Adrenal gland (tissue), 9 donors: ENCODE measurements at regions not wholly inside any gene's neighbourhood (a gene's known extent, or its start where the extent isn't known, plus 50 kb on each side); places are given as distances from the start of the nearest gene placed in this dataset.

Experiments used
- DNase-seq, 7 donors: peaks; one replicate each; pipeline ENCODE4 v3.0.0-alpha.2; 2019 to 2020
- H3K27ac ChIP-seq, 5 donors: fragments of 200-600 bp; sonication (generic) in 4 of 5; 1 replicate in 3 of 5; 2 replicates in 2 of 5; pipeline versions ENCODE4 v1.5.1 to v1.8.0; 2016 to 2020; ENCODE audit warnings: mild to moderate bottlenecking in 1 of 5
- H3K27me3 ChIP-seq: fragments of 200-600 bp; 2 replicates; pipeline ENCODE4 v1.8.0; 2021
- H3K36me3 ChIP-seq, 2 donors: fragments of 200-600 bp; replicated peaks in 1 of 2; 1 replicate in 1 of 2; 2 replicates in 1 of 2; pipeline versions ENCODE4 v1.5.1 to v1.8.0; 2018 to 2022
- H3K4me1 ChIP-seq, 2 donors: fragments of 200-600 bp; replicated peaks in 1 of 2; 1 replicate in 1 of 2; 2 replicates in 1 of 2; pipeline versions ENCODE4 v1.5.1 to v1.8.0; 2018 to 2021
- H3K4me3 ChIP-seq, 4 donors: fragments of 200-600 bp; sonication (generic) in 3 of 4; one replicate each; pipeline ENCODE4 v1.5.1; 2016 to 2018
- H3K9me3 ChIP-seq, 3 donors: fragments of 200-600 bp; sonication (generic) in 1 of 3; replicated peaks in 1 of 3; 1 replicate in 2 of 3; 2 replicates in 1 of 3; pipeline versions ENCODE4 v1.5.1 to v1.8.0; 2016 to 2021
- CTCF ChIP-seq, 6 experiments: fragments of 450-650 bp in 4 of 6; fragments of 200-600 bp in 2 of 6; sonication (generic) in 1 of 6; IDR thresholded peaks; 1 replicate in 5 of 6; 2 replicates in 1 of 6; pipeline versions ENCODE4 v1.5.1 to v1.8.0; 2016 to 2021; ENCODE audit warnings: antibody characterized with exemption in 6 of 6, mild to moderate bottlenecking in 2 of 6, moderate library complexity in 1 of 6
- POLR2A ChIP-seq, 2 donors: fragments of 450-650 bp; IDR thresholded peaks; one replicate each; pipeline ENCODE4 v1.6.1; 2017; ENCODE audit warnings: antibody characterized with exemption in 2 of 2, mild to moderate bottlenecking in 2 of 2, moderate library complexity in 1 of 2
- WGBS, 4 donors: extraction: QIAGEN DNeasy Blood & Tissue Kit in 2 of 4; methylation state at CpG; one replicate each; pipeline versions ENCODE4 v1.1.5 to v1.1.7; 2013 to 2017; 5-methylcytosine and 5-hydroxymethylcytosine counted together
- intact Hi-C, 2 donors: fragments of 100-400 bp; cut with DNase I; formaldehyde crosslinking; loops; one replicate each; pipeline versions ENCODE4 v1.14.1 to v1.15.0; 2022 to 2023
- donor health status: healthy with polysubstance abuse.
- donor health status: Bipolar disorder and iron deficiency.
- donor health status: DM: yes; HTN: yes; CAD: no.
- donor health status: DM: no; HTN: no; CAD: no.
- donor health status: DM: no; HTN: no; CAD: no.

GRCh38 chr17:62178579-62178978, 113.5 kb upstream of the MED13 start:
- 58 to 82% (median 72%) methylated on average over 2 of the region's 2 CpGs for WGBS, 4 donors
- DNase-seq, result peak in 4 of 7 donors; percentile 22 to 40 (median 24)
- intact Hi-C loops, result no loop called here
- Histone ChIP-seq H3K27me3 (no peaks in the 10 kb centered on the region), H3K27ac (no peak overlapping the region), H3K36me3 (no peaks in the 10 kb centered on the region), H3K4me1 (no peaks in the 10 kb centered on the region), H3K4me3 (no peak overlapping the region), H3K9me3 (no peaks in the 10 kb centered on the region)
- TF ChIP-seq CTCF (IDR thresholded peaks at IDR 0.05) (no peak), POLR2A (IDR thresholded peaks at IDR 0.05) (no peak)

- TF ChIP-seq POLR2A (IDR thresholded peaks at IDR 0.05), result no peak
- TF ChIP-seq CTCF (IDR thresholded peaks at IDR 0.05), result no peak
- Histone ChIP-seq H3K4me1 (no peaks in the 10 kb centered on the region), H3K4me3 (no peak overlapping the region), H3K36me3 (no peaks in the 10 kb centered on the region), H3K9me3 (no peaks in the 10 kb centered on the region), H3K27me3 (no peaks in the 10 kb centered on the region), H3K27ac (no peak overlapping the region)
- no peak for DNase-seq
- WGBS, 4 donors, result 79 to 85% (median 84%) methylated on average over 18 of the region's 18 CpGs
- intact Hi-C loops, result no loop called here
Observed at GRCh38 chr17:62172492-62173291, 107.6 kb upstream of the MED13 start.

- Histone ChIP-seq H3K9me3 (no peaks in the 10 kb centered on the region), H3K27me3 (no peaks in the 10 kb centered on the region), H3K27ac (no peak overlapping the region), H3K4me3 (no peak overlapping the region), H3K36me3 (no peaks in the 10 kb centered on the region), H3K4me1 (no peaks in the 10 kb centered on the region)
- WGBS, 4 donors, result 92 to 95% (median 93%) methylated on average over 2 of the region's 2 CpGs
- TF ChIP-seq CTCF (IDR thresholded peaks at IDR 0.05), result no peak
- TF ChIP-seq POLR2A (IDR thresholded peaks at IDR 0.05), result no peak
- intact Hi-C loops, result no loop called here
- DNase-seq, result no peak
Observed at GRCh38 chr17:62167076-62167475, 102.0 kb upstream of the MED13 start.

GRCh38 chr17:62164747-62165722, 100.0 kb upstream of the MED13 start:
- H3K36me3 ChIP-seq, result no peaks in the 10 kb centered on the region
- intact Hi-C loops, result no loop called here
- H3K4me3 ChIP-seq, result no peak overlapping the region
- H3K27me3 ChIP-seq, result no peaks in the 10 kb centered on the region
- H3K27ac ChIP-seq, result no peak overlapping the region
- no peaks in the 10 kb centered on the region for H3K4me1 ChIP-seq
- H3K9me3 ChIP-seq, result no peaks in the 10 kb centered on the region
- TF ChIP-seq CTCF (IDR thresholded peaks at IDR 0.05) (no peak), POLR2A (IDR thresholded peaks at IDR 0.05) (no peak)
- 53 to 68% (median 63%) methylated on average over 3 of the region's 3 CpGs for WGBS, 4 donors
- no peak for DNase-seq
